SIG-M5 (cell line): ENCODE measurements at regions not wholly inside any gene's neighbourhood (a gene's known extent, or its start where the extent isn't known, plus 50 kb on each side); places are given as distances from the start of the nearest gene placed in this dataset.
"Not testable (repeated sequence)": the region's sequence is repeated elsewhere in the genome, so short reads cannot be mapped to it uniquely, and the experiment has no call there.

Experiments
- DNase-seq: peaks from one replicate; lab custom pipeline; 2025; lab: John Stamatoyannopoulos, UW

- DNase-seq: no peak
Measured at GRCh38 chr16:85220964-85221731, 108.9 kb upstream of the CIBAR2 start.

- no peak for DNase-seq
Measured at GRCh38 chr16:85221771-85222154, 109.5 kb upstream of the CIBAR2 start.

GRCh38 chr16:85222155-85222863 is 110.0 kb upstream of the CIBAR2 start:
- DNase-seq: no peak

GRCh38 chr16:85225257-85225656 is 113.0 kb upstream of the CIBAR2 start:
- no peak for DNase-seq

- no peak for DNase-seq
Measured at GRCh38 chr16:85225721-85226120, 113.4 kb upstream of the CIBAR2 start.

GRCh38 chr16:85227084-85227945 is 115.0 kb upstream of the CIBAR2 start:
- DNase-seq: no peak

GRCh38 chr16:85227946-85228862 is 115.9 kb upstream of the CIBAR2 start:
- DNase-seq: no peak

GRCh38 chr16:85228970-85229430 is 116.7 kb upstream of the CIBAR2 start:
- DNase-seq: no peak

- no peak for DNase-seq
Measured at GRCh38 chr16:85229869-85230462, 117.7 kb upstream of the CIBAR2 start.

- not testable (repeated sequence) for DNase-seq
Measured at GRCh38 chr16:85230764-85231383, 118.6 kb upstream of the CIBAR2 start.

GRCh38 chr16:85231959-85232358 is 119.7 kb upstream of the CIBAR2 start:
- no peak for DNase-seq

- DNase-seq: no peak
Measured at GRCh38 chr16:85232369-85233142, 120.3 kb upstream of the CIBAR2 start.

GRCh38 chr16:85233516-85233915 is 121.2 kb upstream of the CIBAR2 start:
- no peak for DNase-seq

GRCh38 chr16:85234310-85235204 is 122.3 kb upstream of the CIBAR2 start:
- no peak for DNase-seq

- no peak for DNase-seq
Measured at GRCh38 chr16:85235991-85236817, 123.9 kb upstream of the CIBAR2 start.

- no peak for DNase-seq
Measured at GRCh38 chr16:85236818-85237150, 124.5 kb upstream of the CIBAR2 start.

- DNase-seq: no peak
Measured at GRCh38 chr16:85237817-85238216, 125.5 kb upstream of the CIBAR2 start.

- no peak for DNase-seq
Measured at GRCh38 chr16:85238233-85238647, 126.0 kb upstream of the CIBAR2 start.
